ENCODE measurements at regions not wholly inside any gene's neighbourhood (a gene's known extent, or its start where the extent isn't known, plus 50 kb on each side); places are given as distances from the start of the nearest gene placed in this dataset.
"Not testable (repeated sequence)": the region's sequence is repeated elsewhere in the genome, so short reads cannot be mapped to it uniquely, and the experiment has no call there.

GRCh38 chr11:37199082-37199481 lies 601.0 kb upstream of the RAG2 start:
- no peaks in the 10 kb centered on the region for H3K36me3 ChIP-seq (ENCODE audit: control insufficient read depth, insufficient read depth, low read length)
- H3K27ac ChIP-seq (ENCODE audit: insufficient read depth, low read length, poor library complexity, severe bottlenecking) = no peak overlapping the region
- peaks cover 3 to 13% of the 10 kb centered on the region in 2 experiments for H3K9me3 ChIP-seq (ENCODE audit: control insufficient read depth in 2 of 2, low read length in 2 of 2)
- no peak overlapping the region for H3K4me3 ChIP-seq (ENCODE audit: low read depth, low read length)
- DNase-seq (no peak), ATAC-seq (ENCODE audit: low read depth in 2 of 2) (no peak)
- Mint-ChIP-seq H3K36me3 (no peaks in the 10 kb centered on the region), H3K4me3 (no peak overlapping the region), H3K4me1 (no peaks in the 10 kb centered on the region), H3K27ac (no peak overlapping the region), H3K9me3 (peaks cover 0 to 20% (median 6%) of the 10 kb centered on the region in 7 donors), H3K27me3 (no peaks in the 10 kb centered on the region)
- no peaks in the 10 kb centered on the region for H3K27me3 ChIP-seq (ENCODE audit: control insufficient read depth, insufficient read depth, low read length)
- H3K4me1 ChIP-seq (ENCODE audit: control insufficient read depth, insufficient read depth, low read length, poor library complexity, severe bottlenecking) = no peaks in the 10 kb centered on the region

GRCh38 chr11:37184326-37184725 lies 586.3 kb upstream of the RAG2 start:
- Histone ChIP-seq H3K36me3 (ENCODE audit: control insufficient read depth, insufficient read depth, low read length) (no peaks in the 10 kb centered on the region), H3K4me1 (ENCODE audit: control insufficient read depth, insufficient read depth, low read length, poor library complexity, severe bottlenecking) (no peaks in the 10 kb centered on the region), H3K27ac (ENCODE audit: insufficient read depth, low read length, poor library complexity, severe bottlenecking) (no peak overlapping the region), H3K9me3 (ENCODE audit: control insufficient read depth in 2 of 2, low read length in 2 of 2) (peaks cover 0 to 12% of the 10 kb centered on the region in 2 experiments), H3K27me3 (ENCODE audit: control insufficient read depth, insufficient read depth, low read length) (no peaks in the 10 kb centered on the region), H3K4me3 (ENCODE audit: low read depth, low read length) (no peak overlapping the region)
- ATAC-seq (ENCODE audit: low read depth in 2 of 2) (no peak), DNase-seq (no peak)
- H3K9me3 Mint-ChIP-seq = peaks cover 0 to 30% (median 7%) of the 10 kb centered on the region in 7 donors
- H3K4me3 Mint-ChIP-seq = no peak overlapping the region
- no peak overlapping the region for H3K27ac Mint-ChIP-seq
- peaks cover 4% of the 10 kb centered on the region for H3K27me3 Mint-ChIP-seq
- H3K36me3 Mint-ChIP-seq = no peaks in the 10 kb centered on the region
- H3K4me1 Mint-ChIP-seq = no peaks in the 10 kb centered on the region

- DNase-seq (no peak), ATAC-seq (ENCODE audit: low read depth in 2 of 2) (no peak)
- H3K4me3 Mint-ChIP-seq = no peak overlapping the region
- H3K4me1 Mint-ChIP-seq = no peaks in the 10 kb centered on the region
- no peak overlapping the region for H3K27ac Mint-ChIP-seq
- no peaks in the 10 kb centered on the region for H3K36me3 ChIP-seq (ENCODE audit: control insufficient read depth, insufficient read depth, low read length)
- peaks cover 0 to 19% (median 6%) of the 10 kb centered on the region in 7 donors for H3K9me3 Mint-ChIP-seq
- H3K4me1 ChIP-seq (ENCODE audit: control insufficient read depth, insufficient read depth, low read length, poor library complexity, severe bottlenecking) = no peaks in the 10 kb centered on the region
- no peak overlapping the region for H3K4me3 ChIP-seq (ENCODE audit: low read depth, low read length)
- H3K27me3 Mint-ChIP-seq = peaks cover 4% of the 10 kb centered on the region
- no peaks in the 10 kb centered on the region for H3K27me3 ChIP-seq (ENCODE audit: control insufficient read depth, insufficient read depth, low read length)
- H3K36me3 Mint-ChIP-seq = no peaks in the 10 kb centered on the region
- H3K9me3 ChIP-seq (ENCODE audit: control insufficient read depth in 2 of 2, low read length in 2 of 2) = peaks cover 0 to 12% of the 10 kb centered on the region in 2 experiments
- H3K27ac ChIP-seq (ENCODE audit: insufficient read depth, low read length, poor library complexity, severe bottlenecking) = no peak overlapping the region
Observed at GRCh38 chr11:37182031-37182430, 584.0 kb upstream of the RAG2 start.

GRCh38 chr11:37177721-37178120 lies 579.7 kb upstream of the RAG2 start:
- Mint-ChIP-seq H3K4me3 (no peak overlapping the region), H3K9me3 (peaks cover 0 to 14% (median 7%) of the 10 kb centered on the region in 7 donors), H3K4me1 (no peaks in the 10 kb centered on the region), H3K27me3 (peaks cover 4% of the 10 kb centered on the region), H3K27ac (no peak overlapping the region), H3K36me3 (no peaks in the 10 kb centered on the region)
- Histone ChIP-seq H3K4me3 (ENCODE audit: low read depth, low read length) (no peak overlapping the region), H3K9me3 (ENCODE audit: control insufficient read depth in 2 of 2, low read length in 2 of 2) (no peaks in the 10 kb centered on the region), H3K27me3 (ENCODE audit: control insufficient read depth, insufficient read depth, low read length) (no peaks in the 10 kb centered on the region), H3K36me3 (ENCODE audit: control insufficient read depth, insufficient read depth, low read length) (no peaks in the 10 kb centered on the region), H3K4me1 (ENCODE audit: control insufficient read depth, insufficient read depth, low read length, poor library complexity, severe bottlenecking) (no peaks in the 10 kb centered on the region), H3K27ac (ENCODE audit: insufficient read depth, low read length, poor library complexity, severe bottlenecking) (no peak overlapping the region)
- DNase-seq = no peak
- no peak for ATAC-seq (ENCODE audit: low read depth in 2 of 2)

- Histone ChIP-seq H3K36me3 (ENCODE audit: control insufficient read depth, insufficient read depth, low read length) (no peaks in the 10 kb centered on the region), H3K4me3 (ENCODE audit: low read depth, low read length) (no peak overlapping the region), H3K27ac (ENCODE audit: insufficient read depth, low read length, poor library complexity, severe bottlenecking) (no peak overlapping the region), H3K27me3 (ENCODE audit: control insufficient read depth, insufficient read depth, low read length) (no peaks in the 10 kb centered on the region), H3K4me1 (ENCODE audit: control insufficient read depth, insufficient read depth, low read length, poor library complexity, severe bottlenecking) (no peaks in the 10 kb centered on the region), H3K9me3 (ENCODE audit: control insufficient read depth in 2 of 2, low read length in 2 of 2) (peaks cover 0 to 5% of the 10 kb centered on the region in 2 experiments)
- H3K4me1 Mint-ChIP-seq = no peaks in the 10 kb centered on the region
- H3K4me3 Mint-ChIP-seq = no peak overlapping the region
- peaks cover 0 to 37% (median 9%) of the 10 kb centered on the region in 7 donors for H3K9me3 Mint-ChIP-seq
- H3K36me3 Mint-ChIP-seq = no peaks in the 10 kb centered on the region
- H3K27me3 Mint-ChIP-seq = no peaks in the 10 kb centered on the region
- H3K27ac Mint-ChIP-seq = no peak overlapping the region
- ATAC-seq (ENCODE audit: low read depth in 2 of 2) (no peak), DNase-seq (no peak)
Observed at GRCh38 chr11:37171451-37171850, 573.4 kb upstream of the RAG2 start.

- Mint-ChIP-seq H3K9me3 (peaks cover 0 to 35% (median 6%) of the 10 kb centered on the region in 7 donors), H3K36me3 (no peaks in the 10 kb centered on the region), H3K27ac (no peak overlapping the region), H3K27me3 (no peaks in the 10 kb centered on the region), H3K4me1 (no peaks in the 10 kb centered on the region), H3K4me3 (no peak overlapping the region)
- Histone ChIP-seq H3K27ac (ENCODE audit: insufficient read depth, low read length, poor library complexity, severe bottlenecking) (no peak overlapping the region), H3K36me3 (ENCODE audit: control insufficient read depth, insufficient read depth, low read length) (no peaks in the 10 kb centered on the region), H3K4me3 (ENCODE audit: low read depth, low read length) (no peak overlapping the region), H3K27me3 (ENCODE audit: control insufficient read depth, insufficient read depth, low read length) (no peaks in the 10 kb centered on the region), H3K4me1 (ENCODE audit: control insufficient read depth, insufficient read depth, low read length, poor library complexity, severe bottlenecking) (no peaks in the 10 kb centered on the region), H3K9me3 (ENCODE audit: control insufficient read depth in 2 of 2, low read length in 2 of 2) (peaks cover 0 to 5% of the 10 kb centered on the region in 2 experiments)
- no peak for ATAC-seq (ENCODE audit: low read depth in 2 of 2)
- DNase-seq = no peak
Observed at GRCh38 chr11:37170311-37170710, 572.3 kb upstream of the RAG2 start.

GRCh38 chr11:37145434-37145833 lies 547.4 kb upstream of the RAG2 start:
- not testable (repeated sequence) for H3K36me3 Mint-ChIP-seq; H3K4me1 Mint-ChIP-seq; H3K27ac Mint-ChIP-seq; ATAC-seq (ENCODE audit: low read depth in 2 of 2); H3K27me3 ChIP-seq (ENCODE audit: control insufficient read depth, insufficient read depth, low read length); H3K4me1 ChIP-seq (ENCODE audit: control insufficient read depth, insufficient read depth, low read length, poor library complexity, severe bottlenecking); H3K36me3 ChIP-seq (ENCODE audit: control insufficient read depth, insufficient read depth, low read length); H3K9me3 ChIP-seq (ENCODE audit: control insufficient read depth in 2 of 2, low read length in 2 of 2); H3K27ac ChIP-seq (ENCODE audit: insufficient read depth, low read length, poor library complexity, severe bottlenecking); H3K27me3 Mint-ChIP-seq; H3K4me3 Mint-ChIP-seq; DNase-seq; H3K4me3 ChIP-seq (ENCODE audit: low read depth, low read length)
- H3K9me3 Mint-ChIP-seq = peaks cover 2 to 46% (median 11%) of the 10 kb centered on the region in 7 donors

- DNase-seq (no peak), ATAC-seq (ENCODE audit: low read depth in 2 of 2) (no peak)
- Mint-ChIP-seq H3K9me3 (peaks cover 2 to 53% (median 13%) of the 10 kb centered on the region in 7 donors), H3K4me3 (no peak overlapping the region), H3K4me1 (no peaks in the 10 kb centered on the region), H3K36me3 (no peaks in the 10 kb centered on the region), H3K27ac (no peak overlapping the region), H3K27me3 (no peaks in the 10 kb centered on the region)
- H3K4me1 ChIP-seq (ENCODE audit: control insufficient read depth, insufficient read depth, low read length, poor library complexity, severe bottlenecking) = no peaks in the 10 kb centered on the region
- peaks cover 2 to 3% of the 10 kb centered on the region in 2 experiments for H3K9me3 ChIP-seq (ENCODE audit: control insufficient read depth in 2 of 2, low read length in 2 of 2)
- no peaks in the 10 kb centered on the region for H3K27me3 ChIP-seq (ENCODE audit: control insufficient read depth, insufficient read depth, low read length)
- no peak overlapping the region for H3K27ac ChIP-seq (ENCODE audit: insufficient read depth, low read length, poor library complexity, severe bottlenecking)
- no peaks in the 10 kb centered on the region for H3K36me3 ChIP-seq (ENCODE audit: control insufficient read depth, insufficient read depth, low read length)
- H3K4me3 ChIP-seq (ENCODE audit: low read depth, low read length) = no peak overlapping the region
Observed at GRCh38 chr11:37142591-37142990, 544.6 kb upstream of the RAG2 start.
